Superior temporal gyrus (tissue), 1 donor: ENCODE measurements at regions not wholly inside any gene's neighbourhood (a gene's known extent, or its start where the extent isn't known, plus 50 kb on each side); places are given as distances from the start of the nearest gene placed in this dataset.
"Not testable (repeated sequence)": the region's sequence is repeated elsewhere in the genome, so short reads cannot be mapped to it uniquely, and the experiment has no call there.

Experiments
- DNase-seq: peaks from one replicate; pipeline ENCODE4 v3.0.0-alpha.2; 2016; ENCODE audit errors: extremely low spot score

DNA sequence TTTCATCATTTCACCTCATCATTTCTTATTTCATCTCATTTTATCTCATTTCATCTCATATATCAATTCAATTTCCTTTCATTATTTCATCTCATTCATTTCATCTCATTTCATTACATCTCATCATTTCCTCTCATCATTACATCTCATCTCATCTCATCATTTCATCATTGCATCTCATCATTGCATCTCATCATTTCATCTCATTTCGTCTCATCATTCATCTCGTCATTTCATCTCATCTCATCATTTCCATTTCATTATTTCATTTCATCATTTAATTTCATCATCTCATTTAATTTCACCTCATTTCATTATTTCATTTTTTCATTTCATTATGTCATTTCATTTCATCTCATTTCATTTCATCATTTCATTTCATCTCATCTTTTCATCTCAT lies 168.5 kb upstream of the FAM72C start:
- DNase-seq, result not testable (repeated sequence)

DNA sequence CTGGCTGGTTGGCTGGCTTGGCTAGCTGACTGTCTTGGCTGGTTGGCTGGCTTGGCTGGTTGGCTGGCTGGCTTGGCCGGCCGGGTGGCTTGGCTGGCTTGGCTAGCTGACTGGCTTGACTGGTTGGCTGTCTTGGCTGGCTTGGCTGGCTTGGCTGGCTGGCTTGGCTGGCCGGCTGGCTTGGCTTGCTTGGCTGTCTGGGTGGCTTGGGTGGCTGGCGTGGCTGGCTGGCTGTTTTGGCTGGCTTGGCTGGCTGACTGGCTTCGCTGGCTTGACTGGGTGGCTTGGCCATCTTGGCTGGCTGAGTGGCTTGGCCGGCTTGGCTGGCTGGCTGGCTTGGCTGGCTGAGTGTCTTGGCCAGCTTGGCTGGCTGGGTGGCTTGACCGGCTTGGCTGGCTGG lies 133.2 kb upstream of the FAM72C start:
- not testable (repeated sequence) for DNase-seq

DNA sequence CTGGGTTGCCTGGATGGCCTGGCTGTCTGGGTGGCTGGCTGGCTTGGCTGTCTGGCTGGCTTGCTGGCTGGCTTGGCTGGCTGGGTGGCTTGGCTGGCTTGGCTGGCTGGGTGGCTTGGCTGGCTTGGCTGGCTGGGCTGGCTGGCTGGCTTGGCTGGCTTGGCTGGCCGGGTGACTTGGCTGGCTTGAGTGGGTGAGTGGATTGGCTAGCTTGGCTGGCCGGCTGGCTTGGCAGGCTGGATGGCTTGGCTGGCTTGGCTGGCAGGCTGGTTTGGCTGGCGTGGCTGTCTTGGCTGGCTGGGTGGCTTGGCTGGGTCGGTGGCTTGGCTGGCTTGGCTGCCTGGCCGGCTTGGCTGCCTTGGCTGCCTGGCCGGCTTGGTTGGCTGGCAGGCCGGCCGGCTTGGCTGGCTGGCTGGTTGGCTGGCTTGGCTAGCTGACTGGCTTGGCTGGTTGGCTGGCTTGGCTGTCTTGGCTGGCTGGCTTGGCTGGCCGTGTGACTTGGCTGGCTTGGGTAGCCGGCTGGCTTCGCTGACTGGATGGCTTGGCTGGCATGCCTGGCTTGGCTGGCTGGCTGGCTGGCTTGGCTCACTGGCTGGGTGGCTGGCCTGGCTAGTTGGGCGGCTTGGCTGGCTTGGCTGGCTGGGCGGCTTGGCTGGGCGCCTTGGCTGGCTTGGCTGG lies 132.4 kb upstream of the FAM72C start:
- not testable (repeated sequence) for DNase-seq

DNA sequence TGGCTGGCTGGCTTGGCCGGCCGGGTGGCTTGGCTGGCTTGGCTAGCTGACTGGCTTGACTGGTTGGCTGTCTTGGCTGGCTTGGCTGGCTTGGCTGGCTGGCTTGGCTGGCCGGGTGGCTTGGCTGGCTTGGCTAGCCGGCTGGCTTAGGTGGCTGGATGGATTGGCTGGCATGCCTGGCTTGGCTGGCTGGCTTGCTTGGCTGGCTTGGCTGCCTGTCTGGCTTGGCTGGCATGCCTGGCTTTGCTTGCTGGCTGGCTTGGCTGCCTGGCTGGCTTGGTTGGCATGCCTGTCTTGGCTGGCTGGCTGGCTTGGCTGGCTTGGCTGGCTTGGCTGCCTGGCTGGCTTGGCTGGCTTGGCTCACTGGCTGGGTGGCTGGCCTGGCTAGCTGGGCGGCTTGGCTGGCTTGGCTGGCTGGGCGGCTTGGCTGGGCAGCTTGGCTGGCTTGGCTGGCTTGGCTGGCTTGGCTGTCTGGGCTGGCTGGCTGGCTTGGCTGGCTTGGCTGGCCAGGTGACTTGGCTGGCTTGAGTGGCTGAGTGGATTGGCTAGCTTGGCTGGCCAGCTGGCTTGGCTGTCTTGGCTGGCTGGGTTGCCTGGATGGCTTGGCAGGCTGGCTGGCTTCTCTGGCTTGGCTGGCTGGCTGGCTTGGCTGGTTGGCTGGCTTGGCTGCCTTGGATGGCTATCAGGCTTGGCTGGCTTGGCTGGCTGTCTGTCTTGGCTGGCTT lies 131.5 kb upstream of the FAM72C start:
- DNase-seq, result not testable (repeated sequence)

DNA sequence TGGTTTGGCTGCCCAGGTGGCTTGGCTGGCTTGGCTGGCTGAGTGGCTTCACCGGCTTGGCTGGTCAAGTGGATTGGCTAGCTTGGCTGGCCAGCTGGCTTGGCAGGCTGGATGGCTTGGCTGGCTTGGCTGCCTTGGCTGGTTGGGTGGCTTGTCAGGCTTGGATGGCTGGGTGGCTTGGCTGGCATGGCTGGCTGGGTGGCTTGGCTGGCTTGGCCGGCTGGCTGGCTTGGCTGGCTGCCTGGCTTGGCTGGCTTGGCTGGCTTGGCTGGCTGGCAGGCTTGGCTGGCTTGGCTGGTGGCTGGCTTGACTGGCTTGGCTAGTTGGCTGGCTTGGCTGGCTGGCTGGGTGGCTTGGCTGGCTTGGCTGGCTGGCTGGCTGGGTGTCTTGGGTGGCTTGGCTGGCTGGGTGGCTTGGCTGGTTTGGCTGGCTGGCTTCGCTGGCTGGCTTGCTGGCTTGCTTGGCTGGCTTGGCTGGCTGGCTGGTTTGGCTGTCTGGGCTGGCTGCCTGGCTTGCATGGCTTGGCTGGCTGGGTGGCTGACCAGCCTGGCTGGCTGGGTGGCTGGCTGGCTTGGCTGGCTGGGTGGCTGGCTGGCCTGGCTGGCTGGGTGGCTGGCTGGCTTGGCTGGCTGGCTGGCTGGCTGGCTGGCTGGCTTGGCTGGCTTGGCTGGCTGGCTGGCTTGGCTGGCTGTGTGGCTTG lies 130.4 kb upstream of the FAM72C start:
- DNase-seq, result not testable (repeated sequence)

DNA sequence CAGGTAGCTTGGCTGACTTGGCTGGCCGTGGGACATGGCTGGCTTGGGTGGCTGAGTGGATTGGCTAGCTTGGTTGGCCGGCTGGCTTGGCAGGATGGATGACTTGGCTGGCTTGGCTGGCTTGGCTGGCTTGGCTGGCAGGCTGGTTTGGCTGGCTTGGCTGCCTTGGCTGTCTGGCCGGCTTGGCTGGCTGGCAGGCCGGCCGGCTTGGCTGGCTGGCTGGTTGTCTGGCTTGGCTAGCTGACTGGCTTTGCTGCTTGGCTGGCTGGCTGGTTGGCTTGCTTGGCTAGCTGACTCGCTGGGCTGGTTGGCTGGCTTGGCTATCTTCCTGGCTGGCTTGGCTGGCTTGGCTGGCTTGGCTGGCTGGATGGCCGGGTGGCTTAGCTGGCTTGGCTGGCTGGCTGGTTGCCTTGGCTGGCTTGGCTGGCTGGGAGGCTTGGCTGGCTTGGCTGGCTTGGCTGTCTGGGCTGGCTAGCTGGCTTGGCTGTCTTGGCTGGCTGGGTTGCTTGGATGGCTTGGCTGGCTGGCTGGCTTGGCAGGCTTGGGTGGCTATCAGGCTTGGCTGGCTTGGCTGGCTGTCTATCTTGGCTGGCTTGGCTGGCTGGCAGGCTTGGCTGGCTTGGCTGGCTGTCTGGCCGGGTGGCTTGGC lies 129.7 kb upstream of the FAM72C start:
- DNase-seq, result peak; percentile 0

DNA sequence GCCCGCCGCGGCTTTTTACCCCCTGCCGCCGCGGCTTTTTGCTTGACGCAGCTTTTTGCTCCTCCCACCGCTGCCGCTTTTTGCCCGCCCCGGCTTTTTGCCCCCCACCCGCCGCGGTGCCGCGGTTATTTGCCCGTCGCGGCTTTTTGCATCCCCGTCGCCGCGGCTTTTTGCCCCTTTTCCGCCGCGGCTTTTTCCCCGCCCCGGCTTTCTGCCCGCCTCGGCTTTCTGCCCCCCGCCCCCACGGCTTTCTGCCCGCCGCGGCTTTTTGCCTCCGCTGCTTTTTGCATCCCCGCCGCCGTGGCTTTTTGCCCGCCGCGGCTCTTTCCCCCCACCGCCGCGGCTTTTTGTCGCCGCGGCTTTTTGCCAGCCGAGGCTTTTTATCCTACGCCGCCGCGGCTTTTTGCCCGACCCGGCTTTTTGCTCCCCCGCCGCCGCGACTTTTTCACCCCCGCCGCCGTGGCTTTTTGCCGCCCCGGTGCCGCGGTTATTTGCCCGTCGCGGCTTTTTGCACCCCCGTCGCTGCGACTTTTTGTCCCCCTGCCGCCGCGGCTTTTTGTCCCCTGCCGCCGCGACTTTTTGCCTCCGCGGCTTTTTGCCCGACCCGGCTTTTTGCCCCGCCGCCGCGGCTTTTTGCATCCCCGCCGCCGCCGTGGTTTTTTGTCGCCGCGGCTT lies 105.5 kb upstream of the FAM72C start:
- not testable (repeated sequence) for DNase-seq

DNA sequence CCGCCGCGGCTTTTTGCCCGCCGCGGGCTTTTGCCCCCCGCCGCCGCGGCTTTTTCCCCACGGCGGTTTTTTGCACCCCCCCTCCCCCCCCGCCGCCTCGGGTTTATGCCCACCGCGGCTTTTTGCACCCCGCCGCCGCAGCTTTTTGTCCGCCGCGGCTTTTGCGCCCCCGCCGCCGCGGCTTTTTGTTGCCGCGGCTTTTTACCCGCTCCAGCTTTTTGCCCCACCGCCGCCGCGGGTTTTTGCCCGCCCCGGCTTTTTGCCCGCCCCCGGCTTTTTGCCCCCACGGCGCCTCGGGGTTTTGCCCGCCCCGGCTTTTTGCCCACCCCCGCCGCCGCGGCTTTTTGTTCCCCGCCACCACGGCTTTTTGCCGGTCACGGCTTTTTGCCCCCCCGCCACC lies 104.9 kb upstream of the FAM72C start:
- not testable (repeated sequence) for DNase-seq

DNA sequence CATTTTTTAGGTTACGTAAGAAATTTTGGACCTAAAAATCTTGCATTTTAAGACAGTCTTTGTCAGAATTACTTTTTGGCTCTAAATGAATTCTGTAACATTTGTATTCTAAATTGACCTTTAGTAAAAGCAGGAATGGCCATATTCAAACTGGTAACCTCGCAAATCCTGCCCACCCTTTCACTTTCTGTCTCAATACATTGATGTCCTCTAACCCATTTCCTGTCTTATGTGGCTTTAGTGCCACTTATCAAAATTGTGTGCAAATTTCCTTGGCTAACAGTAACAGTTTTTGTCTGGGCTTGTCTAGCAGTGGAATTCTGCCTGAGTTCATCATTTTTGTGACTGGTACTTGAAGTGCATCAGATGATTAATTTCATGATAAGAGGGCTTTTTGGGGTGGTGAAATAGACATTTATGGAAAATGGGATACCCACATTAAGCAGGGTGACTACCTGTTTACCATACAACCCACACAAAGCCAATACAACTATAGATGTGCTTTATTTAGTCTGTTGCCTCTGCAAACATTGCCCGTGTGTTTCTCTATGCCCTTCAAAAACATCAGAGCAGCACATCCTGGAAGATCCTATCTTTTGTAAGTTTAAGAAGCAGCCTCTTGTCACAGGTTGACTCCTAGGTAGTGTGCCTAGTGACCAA lies 98.7 kb upstream of the FAM72C start:
- not testable (repeated sequence) for DNase-seq

DNA sequence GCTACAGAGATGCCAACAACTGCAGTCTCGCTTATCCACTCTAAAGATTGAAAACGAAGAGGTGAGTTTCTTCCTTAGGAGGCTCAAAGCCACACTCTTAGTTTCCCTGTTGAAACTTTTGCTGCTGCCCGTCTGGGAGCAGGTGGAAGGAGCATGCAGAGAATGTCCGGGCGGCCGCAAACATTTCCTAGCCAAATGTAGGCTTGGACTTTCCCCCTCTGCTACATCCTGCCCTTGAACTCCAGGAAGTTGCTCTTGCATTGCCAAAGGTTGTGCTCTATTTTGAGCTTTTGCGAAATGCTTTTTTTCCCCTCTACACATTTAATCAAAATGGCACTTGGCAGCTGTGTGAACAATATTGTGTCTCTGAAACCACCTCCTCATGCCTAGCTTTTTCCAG lies 95.3 kb upstream of the FAM72C start:
- DNase-seq, result not testable (repeated sequence)

DNA sequence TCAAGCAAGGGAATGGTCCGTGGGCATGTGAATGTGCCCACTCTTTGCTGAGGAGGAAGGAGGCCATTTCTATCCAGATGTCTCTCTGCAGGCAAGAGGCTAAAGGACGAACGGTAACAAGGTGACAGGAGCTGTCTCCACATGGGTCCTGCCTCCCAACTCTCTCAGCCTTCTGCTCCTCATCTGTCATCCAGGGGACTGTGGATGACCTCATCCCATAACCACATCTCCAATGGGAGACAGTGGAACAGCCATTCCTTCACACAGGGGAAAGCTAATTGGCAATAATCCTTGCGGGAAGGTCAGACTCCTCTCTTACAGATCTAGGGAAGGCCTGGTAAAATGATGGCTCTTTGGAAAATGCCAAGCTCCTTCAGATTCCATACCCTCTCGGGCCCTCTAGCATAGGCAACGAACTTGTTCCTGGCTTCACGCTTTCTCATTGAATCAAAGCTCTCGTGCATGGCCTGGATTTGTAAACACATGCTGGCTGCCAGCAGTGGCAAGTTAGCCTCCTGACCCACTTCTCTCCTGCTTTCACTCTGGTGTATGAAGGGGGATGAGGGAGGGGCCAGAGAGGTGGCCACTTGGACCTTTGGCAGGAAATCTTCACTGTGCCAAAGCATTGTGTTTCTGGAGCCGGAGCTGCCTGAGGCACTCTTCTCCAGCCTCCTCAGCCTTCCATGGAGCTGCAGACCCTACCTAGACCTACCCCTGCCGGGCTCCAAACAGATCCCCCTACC lies 94.5 kb upstream of the FAM72C start:
- DNase-seq, result not testable (repeated sequence)

DNA sequence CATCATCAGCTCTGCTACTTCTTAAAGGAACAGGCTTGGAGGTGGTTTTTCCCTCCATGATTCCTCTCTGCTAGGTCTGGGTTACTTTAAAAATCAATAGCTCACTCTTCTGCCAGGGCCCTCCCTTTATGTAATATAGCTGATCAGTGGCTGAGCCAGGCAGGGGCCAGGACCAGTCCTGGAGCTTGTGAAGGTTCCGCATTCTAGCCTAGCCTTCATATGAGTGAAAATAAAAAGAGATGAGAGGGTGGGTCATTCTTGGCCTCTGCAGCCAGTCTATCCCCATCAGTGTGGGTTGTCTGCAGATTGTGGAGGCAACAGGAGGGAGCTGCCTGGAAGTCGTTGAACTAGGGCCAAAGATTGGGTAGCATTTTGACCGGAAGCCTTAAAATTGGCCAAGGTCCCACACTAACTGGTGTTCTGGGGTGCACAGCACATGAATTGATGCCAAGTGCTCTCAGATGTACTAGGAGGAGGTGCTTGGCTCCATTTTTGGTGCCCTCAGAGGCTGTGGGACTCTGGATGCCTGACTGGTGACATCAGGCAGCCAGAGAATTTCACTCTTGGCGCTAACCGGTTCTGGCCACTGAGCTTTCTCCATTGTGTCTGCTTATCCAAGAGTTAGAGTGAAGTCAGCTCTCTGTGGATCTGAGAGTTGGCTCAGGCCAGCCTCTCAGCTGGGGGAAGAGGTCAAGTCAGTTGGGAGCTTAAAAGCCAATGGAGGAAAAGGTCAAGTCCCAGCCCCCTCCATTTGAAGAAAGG lies 93.7 kb upstream of the FAM72C start:
- DNase-seq, result not testable (repeated sequence)

DNA sequence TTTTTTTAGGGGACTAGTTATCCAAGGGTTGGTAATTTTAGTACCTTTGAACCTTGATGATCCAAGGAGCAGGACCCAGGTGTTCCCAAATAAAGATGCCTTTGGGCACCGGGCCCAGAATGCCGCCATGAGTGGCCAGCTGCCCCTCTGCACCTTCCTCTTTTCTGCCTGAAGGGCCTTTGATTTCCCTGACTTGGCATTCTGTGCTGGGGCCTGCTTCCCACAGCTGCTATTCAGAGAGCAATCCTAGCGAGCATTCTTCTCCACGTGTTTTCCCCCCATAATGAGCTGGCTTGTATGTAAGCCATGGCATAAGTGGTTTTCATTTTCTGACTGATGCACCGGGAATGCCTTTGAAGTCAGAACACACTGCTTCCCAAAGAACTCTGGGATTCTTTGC lies 77.6 kb upstream of the FAM72C start:
- not testable (repeated sequence) for DNase-seq

DNA sequence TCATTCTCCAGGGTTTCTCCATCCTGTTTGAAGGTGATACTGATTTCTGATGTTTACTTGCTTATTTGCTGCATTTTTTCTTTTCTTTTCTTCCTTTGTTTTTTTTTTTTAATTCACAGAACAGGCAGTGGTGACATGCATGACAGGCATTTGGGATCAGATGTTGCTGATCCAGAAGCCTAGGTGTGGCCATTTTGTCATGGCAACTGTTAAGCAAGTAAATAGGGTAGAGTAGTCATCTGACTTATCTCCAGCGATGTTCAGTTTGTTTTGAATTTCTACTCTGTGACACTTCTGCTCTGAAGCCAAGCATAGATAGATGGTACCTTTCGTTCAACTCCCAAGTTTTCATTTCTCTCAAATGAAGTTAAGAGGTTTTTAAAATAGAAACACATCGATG lies 74.9 kb upstream of the FAM72C start:
- DNase-seq, result not testable (repeated sequence)

DNA sequence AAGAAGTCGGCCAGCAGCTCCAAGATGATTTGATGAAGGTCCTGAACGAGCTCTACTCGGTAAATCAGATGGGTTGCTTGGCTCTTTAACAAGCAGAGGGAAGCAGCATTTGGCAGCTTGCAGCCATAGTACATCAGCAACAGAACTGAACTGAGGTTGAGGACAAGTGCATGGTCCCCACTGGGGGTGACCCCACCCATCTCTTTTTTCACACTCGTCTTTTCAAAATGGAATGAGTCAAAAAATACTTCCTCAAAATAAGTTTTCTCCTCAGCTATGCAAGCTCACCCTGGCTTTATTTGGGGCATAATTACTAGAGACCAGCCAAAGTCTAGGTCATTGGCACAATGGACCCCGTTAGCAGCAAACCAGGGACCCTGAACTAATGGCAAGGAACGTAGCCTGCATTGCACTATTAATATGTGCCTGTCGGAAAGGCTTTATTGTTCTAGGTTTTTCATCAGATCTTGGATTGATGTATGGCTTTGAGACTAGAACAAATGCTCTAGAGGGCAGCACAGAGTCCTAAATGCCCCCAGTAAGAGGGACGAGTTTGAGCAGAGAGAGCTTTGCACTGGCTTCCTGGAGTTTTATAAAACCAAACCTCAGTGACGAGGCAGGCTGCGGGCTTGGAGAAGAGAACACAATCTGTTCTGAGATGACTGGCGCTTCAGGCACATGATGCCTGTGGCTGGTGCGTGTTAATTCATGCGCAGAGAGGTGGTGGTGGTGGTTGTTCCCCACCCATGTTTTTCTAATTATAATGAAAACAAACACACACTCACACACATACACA lies 74.2 kb upstream of the FAM72C start:
- DNase-seq, result peak; percentile 4

DNA sequence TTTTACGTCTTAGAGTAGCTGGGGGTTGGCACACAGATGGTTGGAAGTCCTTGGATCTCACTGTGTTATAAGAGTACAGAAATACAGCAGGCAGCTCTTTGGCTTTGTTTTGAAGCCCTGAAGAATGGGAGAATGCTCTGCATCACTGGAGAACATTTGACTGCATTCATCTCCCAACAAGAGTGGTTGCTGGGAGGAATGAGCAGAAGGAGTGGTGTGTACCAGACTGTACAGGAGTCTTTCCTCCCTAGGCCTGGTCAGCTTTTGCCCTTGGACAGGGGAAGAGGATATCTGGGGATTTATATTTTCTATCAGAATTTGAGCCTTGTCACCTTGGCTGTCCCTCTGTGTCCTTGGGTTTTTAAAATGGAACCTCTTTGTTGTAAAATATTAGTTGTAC lies 70.5 kb upstream of the FAM72C start:
- not testable (repeated sequence) for DNase-seq

DNA sequence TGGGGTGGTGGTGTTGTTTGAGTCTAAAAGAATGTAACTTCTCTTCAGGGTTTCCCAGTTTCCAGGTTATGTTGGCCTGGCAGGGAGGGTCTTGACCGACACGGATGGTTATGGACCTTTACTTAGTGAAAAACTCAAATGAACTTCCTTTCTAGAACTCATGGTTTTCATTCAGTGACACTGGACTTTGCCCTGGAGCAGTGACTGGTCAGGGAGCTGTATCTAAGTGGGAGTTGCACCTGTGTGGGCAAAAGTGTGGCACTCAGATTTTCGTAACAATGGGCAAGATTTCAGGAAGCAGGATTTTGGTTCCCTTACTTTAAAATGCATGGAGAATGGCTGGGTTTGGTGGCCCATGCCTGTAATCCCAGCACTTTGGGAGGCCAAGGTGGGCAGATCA lies 68.5 kb upstream of the FAM72C start:
- DNase-seq, result not testable (repeated sequence)

DNA sequence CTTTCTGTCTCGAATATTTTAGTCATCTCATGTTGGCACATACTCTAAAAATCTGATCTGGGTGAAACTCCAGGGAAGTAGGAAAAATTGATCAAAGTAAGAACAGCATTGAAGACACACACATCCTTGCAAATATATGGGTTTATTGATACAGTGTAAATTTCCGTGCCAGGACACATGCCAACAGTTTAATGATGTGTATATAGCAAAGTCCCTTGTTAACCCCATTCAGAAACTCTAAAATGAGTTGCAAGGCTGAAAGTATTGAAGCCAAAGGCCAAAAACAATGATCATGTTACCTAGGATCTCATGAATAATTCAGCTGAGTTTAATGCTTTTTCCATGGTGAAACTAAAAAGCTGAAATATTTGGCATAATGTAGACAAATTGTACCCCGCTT lies 62.3 kb upstream of the FAM72C start:
- DNase-seq, result not testable (repeated sequence)

DNA sequence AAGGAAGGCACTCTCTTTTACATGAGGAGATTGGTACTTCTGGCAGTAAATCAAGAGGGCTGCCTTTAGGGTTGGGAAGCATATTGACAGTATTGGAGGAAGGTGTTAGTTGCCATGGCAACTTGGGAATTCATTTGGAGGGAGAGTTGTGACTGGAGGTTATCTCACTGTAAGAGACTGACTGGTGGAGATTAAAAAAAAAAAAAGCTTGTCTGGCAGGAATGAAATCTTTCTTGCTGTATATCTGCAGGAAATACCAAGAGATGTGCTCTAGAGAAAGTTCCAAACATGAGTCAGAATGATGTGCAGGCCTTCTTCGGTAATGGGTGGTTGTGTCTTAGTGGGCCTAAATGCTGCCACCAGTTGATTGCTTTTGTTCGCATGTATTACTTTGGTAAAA lies 59.8 kb upstream of the FAM72C start:
- DNase-seq, result not testable (repeated sequence)
